ENCODE measurements at regions not wholly inside any gene's neighbourhood (a gene's known extent, or its start where the extent isn't known, plus 50 kb on each side); places are given as distances from the start of the nearest gene placed in this dataset.

DNA sequence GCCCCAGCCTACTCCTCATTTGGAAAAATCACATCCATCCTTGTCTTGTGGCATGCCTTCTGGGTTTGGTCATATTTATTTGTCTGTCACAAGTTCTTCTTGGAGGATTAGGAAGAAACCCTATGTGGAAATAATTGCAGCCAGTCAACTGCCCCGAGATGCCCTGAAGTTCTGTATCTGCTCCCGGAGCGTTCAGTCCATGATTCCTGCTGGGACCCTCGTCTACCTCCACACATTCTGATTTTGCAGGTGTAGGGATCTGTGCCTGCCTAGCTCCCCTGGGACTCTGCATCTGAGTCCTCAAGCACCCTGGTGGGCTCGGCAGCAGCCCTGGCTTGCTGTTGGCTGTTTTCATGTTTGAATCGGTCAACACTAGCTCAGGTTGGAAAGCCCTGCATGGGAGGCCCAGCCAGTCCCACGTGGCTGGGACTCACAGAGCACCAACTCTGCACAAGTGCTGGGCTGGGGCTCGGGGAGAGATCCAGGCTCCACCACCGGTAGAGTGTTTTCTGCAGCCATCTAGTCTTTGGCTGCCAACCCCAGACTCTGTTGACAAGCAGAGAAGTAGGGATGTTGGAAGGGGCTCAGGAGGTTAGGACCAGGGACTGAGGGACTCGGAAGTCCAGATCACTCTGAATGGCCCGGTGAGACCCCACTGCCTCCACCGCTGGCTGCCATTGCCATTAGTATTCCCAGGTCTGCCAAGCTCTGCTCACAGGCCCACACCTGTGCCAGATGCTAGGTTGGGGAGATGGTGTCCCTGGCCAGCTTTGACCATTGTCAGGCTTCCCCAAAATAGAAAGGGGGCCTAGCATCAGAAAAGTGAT lies 183.5 kb upstream of the CST7 start:
- TF ChIP-seq CTCF (IDR thresholded peaks at IDR 0.05; ENCODE audit: low read length) (no peak), EZH2 (optimal IDR thresholded peaks at IDR 0.05; ENCODE audit: low read depth, low read length) (no peak), EZH2phosphoT487 (IDR thresholded peaks at IDR 0.05; ENCODE audit: low read length) (no peak)
